ENCODE measurements at regions not wholly inside any gene's neighbourhood (a gene's known extent, or its start where the extent isn't known, plus 50 kb on each side); places are given as distances from the start of the nearest gene placed in this dataset.

GRCh38 chr3:82236257-82236656 is 474.8 kb upstream of the GBE1 start:
- no peak overlapping the region for H3K4me3 ChIP-seq (ENCODE audit: control insufficient read depth, low read depth, low read length)
- TF ChIP-seq, protein P1, sequence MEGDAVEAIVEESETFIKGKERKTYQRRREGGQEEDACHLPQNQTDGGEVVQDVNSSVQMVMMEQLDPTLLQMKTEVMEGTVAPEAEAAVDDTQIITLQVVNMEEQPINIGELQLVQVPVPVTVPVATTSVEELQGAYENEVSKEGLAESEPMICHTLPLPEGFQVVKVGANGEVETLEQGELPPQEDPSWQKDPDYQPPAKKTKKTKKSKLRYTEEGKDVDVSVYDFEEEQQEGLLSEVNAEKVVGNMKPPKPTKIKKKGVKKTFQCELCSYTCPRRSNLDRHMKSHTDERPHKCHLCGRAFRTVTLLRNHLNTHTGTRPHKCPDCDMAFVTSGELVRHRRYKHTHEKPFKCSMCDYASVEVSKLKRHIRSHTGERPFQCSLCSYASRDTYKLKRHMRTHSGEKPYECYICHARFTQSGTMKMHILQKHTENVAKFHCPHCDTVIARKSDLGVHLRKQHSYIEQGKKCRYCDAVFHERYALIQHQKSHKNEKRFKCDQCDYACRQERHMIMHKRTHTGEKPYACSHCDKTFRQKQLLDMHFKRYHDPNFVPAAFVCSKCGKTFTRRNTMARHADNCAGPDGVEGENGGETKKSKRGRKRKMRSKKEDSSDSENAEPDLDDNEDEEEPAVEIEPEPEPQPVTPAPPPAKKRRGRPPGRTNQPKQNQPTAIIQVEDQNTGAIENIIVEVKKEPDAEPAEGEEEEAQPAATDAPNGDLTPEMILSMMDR (conservative IDR thresholded peaks at IDR 0.05; ENCODE audit: control insufficient read depth, insufficient read depth, low read depth, low read length): no peak
- no peak for DNase-seq (ENCODE audit: low read depth)

DNA sequence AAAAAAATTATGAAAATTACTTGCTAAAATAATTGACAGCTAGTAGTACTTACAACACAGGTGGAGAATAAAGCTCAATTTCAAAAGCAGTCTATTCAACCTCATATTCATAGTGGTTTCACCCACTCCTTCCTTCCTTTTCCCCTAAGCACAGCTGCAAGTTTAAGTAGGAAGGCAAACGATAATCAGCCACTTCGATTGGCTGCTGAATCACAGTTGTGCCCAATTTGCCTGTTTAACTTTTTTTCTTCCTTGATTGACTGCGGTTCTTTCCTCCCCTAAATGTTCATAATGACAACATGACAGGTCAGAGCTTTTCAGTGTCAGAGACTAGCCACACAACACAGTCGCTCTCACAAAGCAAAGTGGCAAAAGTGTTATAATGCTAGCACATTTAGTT is 468.0 kb upstream of the GBE1 start:
- TF ChIP-seq, protein P1 (conservative IDR thresholded peaks at IDR 0.05; ENCODE audit: control insufficient read depth, insufficient read depth, low read depth, low read length): no peak
- H3K4me3 ChIP-seq (ENCODE audit: control insufficient read depth, low read depth, low read length): no peak overlapping the region
- no peak for DNase-seq (ENCODE audit: low read depth)

DNA sequence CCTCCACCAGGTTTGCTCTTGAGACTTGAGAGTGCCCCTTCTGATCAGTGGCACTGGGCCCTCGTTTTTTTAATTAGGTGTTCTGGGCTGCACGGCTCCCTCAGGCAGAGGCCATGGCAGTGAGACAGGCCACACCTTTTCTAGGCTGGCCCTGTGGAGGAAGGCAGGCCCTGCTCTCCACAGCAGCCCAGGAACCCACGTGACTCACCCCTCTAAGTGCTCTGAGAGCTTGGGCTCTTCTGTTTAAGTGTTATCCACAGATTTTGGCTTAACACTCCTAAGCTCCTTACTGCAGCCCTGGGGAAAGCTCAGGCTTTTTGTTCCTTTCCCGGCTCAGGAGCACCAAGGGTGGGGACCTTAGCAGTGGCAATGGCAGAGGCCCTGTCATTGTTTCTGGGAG is 463.2 kb upstream of the GBE1 start:
- H3K4me3 ChIP-seq (ENCODE audit: control insufficient read depth, low read depth, low read length): no peak overlapping the region
- TF ChIP-seq, protein P1 (conservative IDR thresholded peaks at IDR 0.05; ENCODE audit: control insufficient read depth, insufficient read depth, low read depth, low read length): no peak
- DNase-seq (ENCODE audit: low read depth): no peak

- no peak overlapping the region for H3K4me3 ChIP-seq (ENCODE audit: control insufficient read depth, low read depth, low read length)
- TF ChIP-seq, protein P1 (conservative IDR thresholded peaks at IDR 0.05; ENCODE audit: control insufficient read depth, insufficient read depth, low read depth, low read length): no peak
- DNase-seq (ENCODE audit: low read depth): no peak
These were observed 461.0 kb upstream of the GBE1 start for GRCh38 chr3:82222401-82222800.

GRCh38 chr3:82217571-82217970 is 456.1 kb upstream of the GBE1 start:
- DNase-seq (ENCODE audit: low read depth): no peak
- TF ChIP-seq, protein P1 (conservative IDR thresholded peaks at IDR 0.05; ENCODE audit: control insufficient read depth, insufficient read depth, low read depth, low read length): no peak
- no peak overlapping the region for H3K4me3 ChIP-seq (ENCODE audit: control insufficient read depth, low read depth, low read length)

DNA sequence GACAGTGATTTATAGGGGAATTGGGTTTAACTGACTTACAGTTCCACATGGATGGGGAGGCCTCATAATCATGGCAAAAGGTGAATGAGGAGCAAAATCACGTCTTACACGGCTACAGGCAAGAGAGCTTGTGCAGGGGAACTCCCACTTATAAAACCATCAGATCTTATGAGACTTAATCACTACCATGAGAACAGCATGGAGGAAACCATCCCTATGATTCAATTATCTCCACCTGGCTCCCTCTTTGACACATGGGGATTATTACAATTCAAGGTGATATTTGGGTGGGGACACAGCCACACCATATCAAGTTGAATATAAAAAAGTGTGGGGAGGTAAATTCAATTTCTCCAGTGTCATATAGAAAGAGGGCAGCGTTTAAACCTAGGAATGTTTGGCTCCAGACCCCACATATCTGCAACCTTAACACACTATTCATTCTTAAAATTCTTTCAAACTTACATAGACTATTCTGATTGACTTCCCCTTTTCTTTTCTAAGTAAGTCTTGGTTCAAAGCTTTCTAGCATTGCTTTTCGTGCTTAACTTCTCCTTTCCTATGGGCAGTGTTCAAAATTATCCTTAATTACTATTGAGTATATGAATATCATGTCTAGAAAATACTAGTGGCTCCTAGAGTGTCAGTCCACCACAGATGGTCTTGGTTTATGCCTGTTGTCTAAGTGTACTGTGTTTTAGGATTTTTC is 446.7 kb upstream of the GBE1 start:
- H3K4me3 ChIP-seq (ENCODE audit: control insufficient read depth, low read depth, low read length): no peak overlapping the region
- TF ChIP-seq, protein P1 (conservative IDR thresholded peaks at IDR 0.05; ENCODE audit: control insufficient read depth, insufficient read depth, low read depth, low read length): no peak
- no peak for DNase-seq (ENCODE audit: low read depth)

DNA sequence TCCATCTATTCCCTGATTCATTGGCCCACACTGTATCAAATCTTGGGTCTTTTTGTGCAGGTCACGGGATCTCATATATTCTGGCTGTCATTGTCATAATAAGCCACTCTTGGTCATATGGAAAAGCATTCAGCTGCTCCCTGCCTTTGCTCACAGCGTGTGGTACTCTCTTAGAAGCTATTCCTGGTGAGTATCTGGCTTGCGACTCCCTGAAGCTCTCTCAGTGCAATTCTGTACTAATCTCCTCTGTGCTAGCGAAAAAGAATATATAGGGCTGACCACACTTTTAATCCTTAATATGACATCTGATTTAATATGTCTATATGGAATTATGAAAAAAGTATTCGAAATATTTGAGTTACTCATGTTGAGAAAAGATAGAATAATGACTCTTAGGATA is 440.8 kb upstream of the GBE1 start:
- DNase-seq (ENCODE audit: low read depth): no peak
- no peak overlapping the region for H3K4me3 ChIP-seq (ENCODE audit: control insufficient read depth, low read depth, low read length)

More for the DNA sequence above, 440.8 kb upstream of the GBE1 start:
- TF ChIP-seq, protein P1 (conservative IDR thresholded peaks at IDR 0.05; ENCODE audit: control insufficient read depth, insufficient read depth, low read depth, low read length): no peak

Data from fibroblast of mammary gland (primary cell).